A673 (cell line): ENCODE measurements at regions not wholly inside any gene's neighbourhood (a gene's known extent, or its start where the extent isn't known, plus 50 kb on each side); places are given as distances from the start of the nearest gene placed in this dataset.
"Not testable (repeated sequence)": the region's sequence is repeated elsewhere in the genome, so short reads cannot be mapped to it uniquely, and the experiment has no call there.

ENCODE experiments used
- BruUV-seq: library from RNA; stranded (reverse); fragments of 400-500 nt; replicated peaks from 2 replicates; lab custom pipeline; 2021; lab: Mats Ljungman, UMichigan
- CTCF ChIA-PET: fragments of 300-600 bp; sonication (Branson Sonifier 250); formaldehyde crosslinking; loops from one replicate; lab custom pipeline; 2022; ENCODE audit warnings: antibody characterized with exemption; lab: Charles Lee
- POLR2A ChIA-PET: fragments of 300-600 bp; sonication (Branson Sonifier 250); formaldehyde crosslinking; loops from one replicate; lab custom pipeline; 2022; ENCODE audit warnings: antibody characterized with exemption; ENCODE audit not compliant: low non-redundant PET; lab: Charles Lee
- DNase-seq: peaks from one replicate; pipeline ENCODE4 v3.0.0-alpha.2; 2015; ENCODE audit warnings: low spot score
- H3K27ac ChIP-seq: fragments of 200-600 bp; sonication (generic); 2 replicates; pipeline ENCODE4 v1.5.1; 2016; ENCODE audit warnings: mixed run types, low read depth, mild to moderate bottlenecking, mixed read lengths, antibody characterized with exemption, low read length; ENCODE audit not compliant: poor library complexity, severe bottlenecking
- H3K27me3 ChIP-seq: fragments of 200-600 bp; sonication (generic); replicated peaks from 2 replicates; pipeline ENCODE4 v1.6.1; 2017; ENCODE audit warnings: mixed run types, low read depth, mild to moderate bottlenecking, mixed read lengths, antibody characterized with exemption, low read length; ENCODE audit not compliant: insufficient read depth, poor library complexity
- H3K36me3 ChIP-seq: fragments of 200-600 bp; sonication (generic); 2 replicates; pipeline ENCODE4 v1.6.1; 2016; ENCODE audit warnings: mixed run types, mild to moderate bottlenecking, mixed read lengths, antibody characterized with exemption, low read length; ENCODE audit not compliant: insufficient read depth, poor library complexity, severe bottlenecking
- H3K4me1 ChIP-seq: fragments of 200-600 bp; sonication (generic); 2 replicates; pipeline ENCODE4 v1.6.1; 2017; ENCODE audit warnings: mixed run types, mild to moderate bottlenecking, mixed read lengths, antibody characterized with exemption, low read length; ENCODE audit not compliant: insufficient read depth, poor library complexity, severe bottlenecking
- H3K4me3 ChIP-seq: fragments of 200-600 bp; sonication (generic); 2 replicates; pipeline ENCODE4 v1.5.1; 2016; ENCODE audit warnings: low read depth, mixed run types, mild to moderate bottlenecking, mixed read lengths, low read length; ENCODE audit not compliant: poor library complexity, severe bottlenecking
- H3K9me3 ChIP-seq: fragments of 200-600 bp; sonication (generic); 2 replicates; pipeline ENCODE4 v1.6.1; 2016; ENCODE audit warnings: mixed run types, low read depth, mild to moderate bottlenecking, mixed read lengths, antibody characterized with exemption, low read length; ENCODE audit not compliant: poor library complexity, severe bottlenecking
- intact Hi-C: fragments of 100-400 bp; cut with micrococcal nuclease; formaldehyde crosslinking; loops from one replicate; pipeline ENCODE4 v1.10.0; 2022; ENCODE audit not compliant: unreplicated experiment

DNA sequence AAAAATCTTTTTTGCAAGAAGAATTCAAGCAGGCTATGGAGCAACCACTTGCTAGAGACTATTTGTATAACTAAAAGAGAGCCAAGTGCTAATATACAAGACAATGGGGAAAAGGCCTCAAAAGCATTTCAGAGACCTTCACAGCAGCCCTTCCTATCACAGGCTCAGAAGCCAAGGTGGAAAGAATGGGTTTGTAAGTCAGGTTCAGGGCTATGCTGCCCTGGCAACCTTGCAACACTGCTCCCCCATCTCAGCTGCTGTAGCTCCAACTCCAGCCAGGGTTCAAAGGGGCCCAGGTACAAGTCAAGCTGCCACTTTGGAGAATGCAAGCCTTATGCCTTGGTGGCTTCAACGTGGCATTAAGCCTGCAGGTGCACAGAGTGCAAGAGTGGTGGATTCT, 253.7 kb upstream of the C1QTNF3 start:
- H3K4me1 ChIP-seq, H3K27ac ChIP-seq, POLR2A ChIA-PET, H3K4me3 ChIP-seq, DNase-seq, CTCF ChIA-PET, H3K9me3 ChIP-seq, H3K27me3 ChIP-seq, BruUV-seq, intact Hi-C loops, H3K36me3 ChIP-seq: not testable (repeated sequence)

DNA sequence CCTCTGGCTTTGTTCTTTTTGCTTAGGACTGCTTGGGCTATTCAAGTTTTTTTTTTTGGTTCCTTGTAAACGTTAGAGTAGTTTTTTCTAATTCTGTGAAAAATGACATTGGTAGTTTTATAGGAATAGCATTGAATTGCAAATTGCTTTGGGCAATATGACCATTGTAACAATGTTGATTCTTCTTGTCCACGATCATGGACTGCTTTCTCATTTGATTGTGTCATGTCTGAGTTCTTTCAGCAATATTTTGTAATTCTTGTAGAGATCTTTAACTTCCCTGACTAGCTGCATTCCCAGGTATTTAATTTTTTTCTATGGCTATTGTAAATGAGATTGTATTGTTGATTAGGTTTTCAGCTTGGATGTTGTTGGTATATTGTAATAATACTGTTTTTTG, 286.2 kb upstream of the C1QTNF3 start:
- H3K27me3 ChIP-seq, POLR2A ChIA-PET, CTCF ChIA-PET, intact Hi-C loops, H3K4me3 ChIP-seq, H3K36me3 ChIP-seq, H3K27ac ChIP-seq, H3K9me3 ChIP-seq, H3K4me1 ChIP-seq, BruUV-seq, DNase-seq: not testable (repeated sequence)

DNA sequence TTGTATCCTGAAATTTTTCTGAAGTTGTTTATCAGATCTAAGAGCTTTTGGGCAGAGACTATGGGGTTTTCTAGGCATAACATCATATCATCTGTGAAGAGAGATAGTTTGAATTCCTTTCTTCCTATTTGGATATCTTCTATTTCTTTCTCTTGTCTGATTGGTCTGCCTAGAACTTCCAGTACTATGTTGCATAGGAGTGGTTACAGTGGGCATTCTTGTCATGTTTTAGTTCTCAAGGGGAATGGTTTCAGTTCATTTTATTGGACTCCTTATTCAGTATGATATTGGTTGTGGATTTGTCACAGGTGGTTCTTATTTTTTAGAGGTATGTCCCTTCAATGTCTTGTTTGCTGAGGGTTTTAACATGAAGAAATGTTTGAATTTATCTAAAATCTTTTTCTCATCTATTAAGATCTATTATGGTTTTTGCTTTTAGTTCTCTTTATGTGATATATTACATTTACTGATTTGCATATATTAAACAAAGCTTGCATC, 286.6 kb upstream of the C1QTNF3 start:
- H3K4me1 ChIP-seq, CTCF ChIA-PET, H3K27me3 ChIP-seq, intact Hi-C loops, H3K4me3 ChIP-seq, H3K27ac ChIP-seq, H3K9me3 ChIP-seq, DNase-seq, BruUV-seq, POLR2A ChIA-PET, H3K36me3 ChIP-seq: not testable (repeated sequence)

DNA sequence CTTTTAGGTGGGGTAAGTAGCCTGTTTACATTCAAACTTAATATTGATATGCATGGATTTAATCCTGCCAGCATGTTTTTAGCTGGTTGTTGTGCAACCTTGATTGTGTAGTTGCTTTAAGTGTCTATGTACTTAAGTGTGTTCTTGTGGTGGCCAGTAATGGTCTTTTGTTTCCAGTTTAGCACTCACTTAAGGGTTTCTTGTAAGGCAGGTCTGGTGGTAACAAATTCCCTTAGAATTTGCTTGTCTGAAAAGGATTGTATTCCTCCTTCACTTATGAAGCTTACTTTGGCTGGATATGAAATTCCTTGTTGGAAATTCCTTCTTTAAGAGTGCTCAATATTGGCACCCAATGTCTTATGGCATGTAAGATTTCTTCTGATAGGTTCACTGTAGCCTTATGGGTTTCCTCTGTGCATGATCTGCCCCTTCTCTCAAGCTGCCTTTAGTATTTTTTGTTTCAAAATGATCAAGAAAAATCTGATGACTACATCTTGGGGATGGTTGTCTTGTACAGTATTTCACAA, 289.0 kb upstream of the C1QTNF3 start:
- BruUV-seq, intact Hi-C loops, H3K4me1 ChIP-seq, H3K27ac ChIP-seq, H3K9me3 ChIP-seq, POLR2A ChIA-PET, CTCF ChIA-PET, DNase-seq, H3K27me3 ChIP-seq, H3K4me3 ChIP-seq, H3K36me3 ChIP-seq: not testable (repeated sequence)

DNA sequence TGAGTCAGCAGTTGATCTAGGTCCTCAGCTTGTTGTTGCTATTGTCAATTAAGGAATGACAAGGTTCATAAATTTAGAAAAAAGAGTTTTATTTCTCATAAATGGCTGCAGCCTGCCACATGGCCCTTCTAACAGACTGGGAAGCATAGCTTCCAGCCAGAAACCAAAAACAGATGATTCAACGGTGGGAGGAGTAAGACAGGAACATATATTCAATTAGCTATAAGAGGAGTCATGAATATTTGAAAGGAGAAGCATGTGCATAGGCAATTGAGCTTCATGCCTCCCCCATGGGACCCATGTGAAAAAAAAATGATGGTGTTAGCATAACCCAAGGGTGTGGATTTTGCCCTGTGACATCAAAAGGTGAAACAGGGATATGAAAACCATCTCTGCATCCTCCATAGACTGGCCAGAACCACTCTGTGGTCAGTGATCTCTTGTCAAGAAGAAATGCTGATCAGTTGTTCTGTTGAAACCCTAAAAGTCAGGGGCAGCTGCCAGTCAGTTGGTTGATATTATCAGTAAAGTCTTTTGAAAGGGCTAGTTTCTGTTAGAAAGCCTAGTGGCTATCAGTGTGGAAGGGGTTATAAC, 296.5 kb upstream of the C1QTNF3 start:
- H3K36me3 ChIP-seq, H3K4me1 ChIP-seq, CTCF ChIA-PET, H3K27me3 ChIP-seq, H3K9me3 ChIP-seq, H3K27ac ChIP-seq, POLR2A ChIA-PET, intact Hi-C loops, H3K4me3 ChIP-seq, BruUV-seq, DNase-seq: not testable (repeated sequence)

DNA sequence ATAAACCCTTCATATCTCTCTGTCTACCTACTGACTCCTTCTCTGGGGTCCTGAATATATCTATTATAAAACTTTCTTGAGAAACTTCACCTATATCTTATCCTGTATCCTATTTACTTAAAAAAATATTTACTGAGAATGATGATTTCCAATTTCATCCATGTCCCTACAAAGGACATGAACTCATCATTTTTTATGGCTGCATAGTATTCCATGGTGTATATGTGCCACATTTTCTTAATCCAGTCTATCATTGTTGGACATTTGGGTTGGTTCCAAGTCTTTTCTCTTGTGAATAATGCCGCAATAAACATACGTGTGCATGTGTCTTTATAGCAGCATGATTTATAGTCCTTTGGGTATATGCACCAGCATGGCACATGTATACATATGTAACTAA, 301.7 kb upstream of the RAI14 start:
- CTCF ChIA-PET, POLR2A ChIA-PET, BruUV-seq, H3K27me3 ChIP-seq, H3K4me3 ChIP-seq, intact Hi-C loops, H3K36me3 ChIP-seq, H3K4me1 ChIP-seq, H3K9me3 ChIP-seq, H3K27ac ChIP-seq, DNase-seq: not testable (repeated sequence)

DNA sequence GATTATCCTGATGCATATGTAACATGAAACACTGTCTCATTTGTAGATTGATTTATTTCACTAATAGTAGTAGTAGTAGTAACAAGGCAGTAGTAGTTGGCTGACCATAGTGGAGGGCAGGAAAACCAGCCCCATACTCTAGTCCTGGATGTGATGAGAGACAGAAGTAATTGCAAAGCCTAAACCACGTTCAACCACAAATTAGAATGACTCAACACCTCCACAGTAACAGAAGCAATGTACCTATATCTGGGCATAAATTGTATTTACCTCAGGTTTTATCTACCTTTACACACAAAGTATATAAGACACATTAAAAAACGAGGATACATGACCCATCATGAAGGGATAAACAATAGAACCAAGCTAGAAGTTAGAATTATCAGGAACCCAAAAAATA, 284.7 kb upstream of the RAI14 start:
- H3K27me3 ChIP-seq, H3K4me1 ChIP-seq, DNase-seq, H3K4me3 ChIP-seq, POLR2A ChIA-PET, H3K9me3 ChIP-seq, H3K36me3 ChIP-seq, CTCF ChIA-PET, intact Hi-C loops, BruUV-seq, H3K27ac ChIP-seq: not testable (repeated sequence)

DNA sequence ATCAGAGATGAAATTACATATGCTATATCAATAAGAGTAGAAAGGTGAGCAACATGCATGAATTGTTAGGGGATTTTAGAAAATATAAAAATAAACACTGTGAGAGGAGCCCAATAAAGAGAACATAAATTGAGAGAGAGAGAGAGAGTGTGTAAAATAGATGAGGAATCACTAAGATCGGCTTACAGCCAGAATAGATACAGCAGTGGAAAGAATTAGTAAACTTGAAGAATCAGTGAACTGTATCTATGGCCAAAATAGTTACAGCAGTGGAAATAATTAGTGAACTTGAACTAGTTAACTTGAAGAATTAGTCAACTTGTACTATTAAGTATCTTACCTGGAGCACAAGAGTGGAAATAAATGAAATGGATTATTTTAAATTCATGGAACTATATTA, 284.3 kb upstream of the RAI14 start:
- DNase-seq, H3K27me3 ChIP-seq, CTCF ChIA-PET, POLR2A ChIA-PET, H3K36me3 ChIP-seq, H3K4me3 ChIP-seq, H3K27ac ChIP-seq, BruUV-seq, H3K9me3 ChIP-seq, H3K4me1 ChIP-seq, intact Hi-C loops: not testable (repeated sequence)
